GM21576 (cell line): ENCODE measurements at regions not wholly inside any gene's neighbourhood (a gene's known extent, or its start where the extent isn't known, plus 50 kb on each side); places are given as distances from the start of the nearest gene placed in this dataset.
A peak's percentile ranks its signal among the peaks of the same experiment; 100 is the strongest.

ENCODE experiments used
- ATAC-seq: cut with Tn5 transposase; IDR thresholded peaks from one replicate; pipeline ENCODE4 v1.9.1; 2021; ENCODE audit warnings: mild to moderate bottlenecking, moderate library complexity; ENCODE audit not compliant: unreplicated experiment

DNA sequence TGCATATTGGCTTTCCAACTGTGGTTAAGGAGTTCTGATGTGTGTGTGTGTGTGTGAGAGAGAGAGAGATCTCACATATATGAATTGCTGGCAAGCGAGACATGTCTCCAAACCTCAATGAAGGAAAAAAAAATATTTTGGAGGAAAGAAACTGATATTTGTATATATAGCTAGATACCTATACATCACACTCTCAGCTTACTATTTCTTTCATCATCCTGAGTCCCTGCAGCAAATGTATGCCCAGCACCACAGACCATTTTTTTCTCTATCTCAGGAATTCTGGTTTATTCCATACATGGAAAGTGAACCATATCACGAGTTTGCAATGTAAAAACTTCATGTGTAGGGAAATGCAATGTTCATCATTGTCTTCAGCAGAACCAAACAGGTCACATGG is 68.9 kb downstream of the MTERF1 start:
- no peak for ATAC-seq

- ATAC-seq: no peak
These were observed 68.1 kb downstream of the MTERF1 start for GRCh38 chr7:91812388-91812787.

DNA sequence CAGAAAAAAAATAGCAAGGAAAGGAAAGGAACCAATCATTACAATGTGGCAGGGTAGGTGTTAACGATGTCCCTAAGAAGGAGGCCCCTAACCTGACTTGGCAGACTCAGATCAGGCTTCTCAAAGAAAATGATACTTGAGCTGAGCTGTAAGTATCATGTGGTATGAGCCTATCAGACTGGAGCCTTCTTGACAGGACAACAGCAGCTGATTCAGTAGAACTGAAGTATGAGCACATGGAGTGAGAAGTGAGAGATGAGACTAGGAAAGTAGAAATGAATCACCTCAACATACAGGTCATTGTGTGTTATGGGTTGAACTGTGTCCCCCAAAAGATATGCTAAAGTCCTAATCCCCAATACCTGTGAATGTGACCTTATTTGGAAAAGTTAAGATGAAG is 66.3 kb downstream of the MTERF1 start:
- ATAC-seq: peak; percentile 70
